Keratinocyte (primary cell): ENCODE measurements at regions not wholly inside any gene's neighbourhood (a gene's known extent, or its start where the extent isn't known, plus 50 kb on each side); places are given as distances from the start of the nearest gene placed in this dataset.

ENCODE experiments used
- DNase-seq: peaks from one replicate; pipeline ENCODE4 v3.0.0-alpha.2; 2011; ENCODE audit warnings: low read depth, missing footprints, low spot score
- FAIRE-seq: peaks from 2 replicates; lab custom pipeline; 2011; peaks lifted over from hg19 to GRCh38; lab: Jason Lieb, UNC
- H2AFZ ChIP-seq: 2 replicates; pipeline ENCODE4 v1.6.0; 2012; ENCODE audit warnings: low read length, control low read depth, inconsistent platforms; ENCODE audit not compliant: control insufficient read depth
- H3K27ac ChIP-seq: 2 replicates; pipeline ENCODE4 v1.5.1; 2011; ENCODE audit warnings: low read length; ENCODE audit not compliant: control insufficient read depth, insufficient read depth
- H3K27me3 ChIP-seq: 3 replicates; pipeline ENCODE4 v1.6.0; 2011; ENCODE audit warnings: low read length; ENCODE audit not compliant: control insufficient read depth, insufficient read depth; ENCODE audit errors: extremely low read depth
- H3K36me3 ChIP-seq, 2 experiments: 2 replicates in 1 of 2; 3 replicates in 1 of 2; pipeline ENCODE4 v1.5.1; 2011; ENCODE audit warnings: low read length in 2 of 2, mild to moderate bottlenecking in 1 of 2; ENCODE audit not compliant: control insufficient read depth in 2 of 2, insufficient read depth in 2 of 2; ENCODE audit errors: extremely low read depth in 1 of 2
- H3K4me1 ChIP-seq: 3 replicates; pipeline ENCODE4 v1.5.1; 2011; ENCODE audit warnings: low read length; ENCODE audit not compliant: control insufficient read depth, insufficient read depth; ENCODE audit errors: extremely low read depth
- H3K4me2 ChIP-seq: 3 replicates; pipeline ENCODE4 v1.6.0; 2011; ENCODE audit warnings: low read depth, low read length; ENCODE audit not compliant: control insufficient read depth, insufficient read depth; ENCODE audit errors: extremely low read depth
- H3K4me3 ChIP-seq, 3 experiments: fragments of 200-600 bp in 1 of 3; sonication (generic) in 1 of 3; 2 replicates in 2 of 3; 3 replicates in 1 of 3; pipeline ENCODE4 v1.5.1; 2011 to 2016; ENCODE audit warnings: low read length in 3 of 3, mild to moderate bottlenecking in 3 of 3, control low read depth in 2 of 3, inconsistent platforms in 1 of 3, low read depth in 1 of 3, mixed read lengths in 1 of 3, mixed run types in 1 of 3, moderate library complexity in 1 of 3; ENCODE audit not compliant: control insufficient read depth in 2 of 3, insufficient read depth in 2 of 3; ENCODE audit errors: extremely low read depth in 1 of 3
- H3K79me2 ChIP-seq: 2 replicates; pipeline ENCODE4 v1.6.0; 2012; ENCODE audit warnings: low read length; ENCODE audit not compliant: control insufficient read depth, insufficient read depth
- H3K9ac ChIP-seq: 3 replicates; pipeline ENCODE4 v1.6.0; 2011; ENCODE audit warnings: low read length; ENCODE audit not compliant: control insufficient read depth, insufficient read depth; ENCODE audit errors: extremely low read depth
- H3K9me1 ChIP-seq: 3 replicates; pipeline ENCODE4 v1.6.0; 2011; ENCODE audit warnings: low read length; ENCODE audit not compliant: control insufficient read depth, insufficient read depth; ENCODE audit errors: extremely low read depth
- H3K9me3 ChIP-seq: 2 replicates; pipeline ENCODE4 v1.5.1; 2012; ENCODE audit warnings: low read depth, low read length; ENCODE audit not compliant: control insufficient read depth
- H4K20me1 ChIP-seq: 3 replicates; pipeline ENCODE4 v1.6.0; 2011; ENCODE audit warnings: low read length; ENCODE audit not compliant: control insufficient read depth, insufficient read depth; ENCODE audit errors: extremely low read depth
- EZH2 ChIP-seq: IDR thresholded peaks from one replicate; pipeline ENCODE4 v1.6.1; 2012; ENCODE audit warnings: inconsistent platforms, mild to moderate bottlenecking, low read length, moderate library complexity
- dilution Hi-C: fragments of 300-500 bp; cut with MboI; formaldehyde crosslinking; loops from one replicate; pipeline ENCODE4 v1.7.0; 2020; ENCODE audit warnings: low sequenced_read_pairs; ENCODE audit not compliant: extremely low pct_ligation_motif_present
- TF ChIP-seq, protein P1 (sequence below), 3 experiments: IDR thresholded peaks in 1 of 3; conservative IDR thresholded peaks in 1 of 3; optimal IDR thresholded peaks in 1 of 3; 2 replicates in 2 of 3; 3 replicates in 1 of 3; pipeline versions ENCODE3 to v1.5.1; 2011; ENCODE audit warnings: low read length in 3 of 3, mild to moderate bottlenecking in 3 of 3, moderate library complexity in 2 of 3, control low read depth in 1 of 3, inconsistent platforms in 1 of 3; ENCODE audit not compliant: insufficient read depth in 2 of 3; ENCODE audit errors: extremely low read depth in 1 of 3

DNA sequence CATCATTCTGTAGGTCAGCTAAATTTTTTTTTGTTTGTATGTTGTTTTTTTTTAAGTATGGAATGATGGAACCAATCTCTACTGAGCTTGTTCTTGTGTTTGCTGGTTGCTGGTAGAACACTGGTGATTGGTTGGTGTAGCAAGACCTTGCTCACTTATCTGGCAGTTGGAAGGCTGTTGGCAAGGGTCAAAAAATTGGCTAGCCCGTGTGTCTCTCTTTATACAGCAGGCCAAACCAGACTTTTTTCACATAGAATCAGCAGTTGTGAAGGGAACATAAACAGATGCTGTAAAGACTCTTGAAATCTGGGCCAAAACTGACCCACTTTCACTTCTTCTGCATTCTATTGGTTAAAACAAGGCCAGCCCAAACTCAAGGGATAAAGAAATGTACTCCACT lies 2026.5 kb downstream of the LRRC4C start:
- Histone ChIP-seq H4K20me1 (no peaks in the 10 kb centered on the region), H3K9me3 (peaks cover 3% of the 10 kb centered on the region), H3K36me3 (no peaks in the 10 kb centered on the region), H3K4me1 (no peaks in the 10 kb centered on the region), H3K9ac (no peak overlapping the region), H3K79me2 (no peaks in the 10 kb centered on the region), H3K4me3 (no peak overlapping the region), H3K27ac (no peak overlapping the region), H3K4me2 (no peak overlapping the region), H2AFZ (no peak overlapping the region), H3K27me3 (no peaks in the 10 kb centered on the region), H3K9me1 (no peaks in the 10 kb centered on the region)
- dilution Hi-C loops, result no loop called here
- no peak for FAIRE-seq
- DNase-seq, result no peak
- TF ChIP-seq, protein P1, sequence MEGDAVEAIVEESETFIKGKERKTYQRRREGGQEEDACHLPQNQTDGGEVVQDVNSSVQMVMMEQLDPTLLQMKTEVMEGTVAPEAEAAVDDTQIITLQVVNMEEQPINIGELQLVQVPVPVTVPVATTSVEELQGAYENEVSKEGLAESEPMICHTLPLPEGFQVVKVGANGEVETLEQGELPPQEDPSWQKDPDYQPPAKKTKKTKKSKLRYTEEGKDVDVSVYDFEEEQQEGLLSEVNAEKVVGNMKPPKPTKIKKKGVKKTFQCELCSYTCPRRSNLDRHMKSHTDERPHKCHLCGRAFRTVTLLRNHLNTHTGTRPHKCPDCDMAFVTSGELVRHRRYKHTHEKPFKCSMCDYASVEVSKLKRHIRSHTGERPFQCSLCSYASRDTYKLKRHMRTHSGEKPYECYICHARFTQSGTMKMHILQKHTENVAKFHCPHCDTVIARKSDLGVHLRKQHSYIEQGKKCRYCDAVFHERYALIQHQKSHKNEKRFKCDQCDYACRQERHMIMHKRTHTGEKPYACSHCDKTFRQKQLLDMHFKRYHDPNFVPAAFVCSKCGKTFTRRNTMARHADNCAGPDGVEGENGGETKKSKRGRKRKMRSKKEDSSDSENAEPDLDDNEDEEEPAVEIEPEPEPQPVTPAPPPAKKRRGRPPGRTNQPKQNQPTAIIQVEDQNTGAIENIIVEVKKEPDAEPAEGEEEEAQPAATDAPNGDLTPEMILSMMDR (optimal IDR thresholded peaks at IDR 0.05 in 1 of 3, IDR thresholded peaks at IDR 0.05 in 1 of 3, conservative IDR thresholded peaks at IDR 0.05 in 1 of 3; ENCODE audit: extremely low read depth in 1 of 3, insufficient read depth in 2 of 3, low read length in 3 of 3), result no peak
- TF ChIP-seq EZH2, result no peak

DNA sequence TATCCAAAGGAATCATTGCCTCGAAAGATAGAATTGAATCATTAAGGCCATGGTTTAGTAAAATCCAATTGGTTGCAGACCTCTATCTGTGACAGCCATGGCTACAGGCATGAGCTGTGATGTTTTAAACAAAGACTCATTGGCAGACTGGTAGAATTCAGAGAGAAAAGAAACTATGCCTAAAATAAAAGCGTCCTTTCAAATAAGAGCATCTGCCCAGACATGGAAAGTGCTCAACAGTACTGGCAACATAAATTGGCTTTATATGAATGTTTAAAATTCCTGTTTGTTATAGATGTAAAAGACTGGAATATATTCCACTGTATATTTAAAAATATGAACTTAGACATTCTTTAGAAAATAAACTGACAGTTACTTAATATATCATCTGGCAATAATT lies 2034.2 kb downstream of the LRRC4C start:
- Histone ChIP-seq H3K9ac (no peak overlapping the region), H4K20me1 (no peaks in the 10 kb centered on the region), H2AFZ (no peak overlapping the region), H3K36me3 (no peaks in the 10 kb centered on the region), H3K4me1 (no peaks in the 10 kb centered on the region), H3K27me3 (no peaks in the 10 kb centered on the region), H3K4me3 (no peak overlapping the region), H3K4me2 (no peak overlapping the region), H3K9me3 (no peaks in the 10 kb centered on the region), H3K79me2 (no peaks in the 10 kb centered on the region), H3K27ac (no peak overlapping the region), H3K9me1 (no peaks in the 10 kb centered on the region)
- FAIRE-seq (no peak), DNase-seq (no peak)
- TF ChIP-seq EZH2, result no peak
- TF ChIP-seq, protein P1 (optimal IDR thresholded peaks at IDR 0.05 in 1 of 3, IDR thresholded peaks at IDR 0.05 in 1 of 3, conservative IDR thresholded peaks at IDR 0.05 in 1 of 3; ENCODE audit: extremely low read depth in 1 of 3, insufficient read depth in 2 of 3, low read length in 3 of 3), result no peak
- dilution Hi-C loops, result no loop called here
